PC-9 (cell line): ENCODE measurements at regions not wholly inside any gene's neighbourhood (a gene's known extent, or its start where the extent isn't known, plus 50 kb on each side); places are given as distances from the start of the nearest gene placed in this dataset.

Experiments used
- BruUV-seq: library from RNA; stranded (reverse); fragments of 400-500 nt; replicated peaks from 2 replicates; lab custom pipeline; 2021; lab: Mats Ljungman, UMichigan
- CTCF ChIA-PET: fragments of 300-600 bp; sonication (Branson Sonifier 250); formaldehyde crosslinking; loops from one replicate; lab custom pipeline; 2022; ENCODE audit warnings: antibody characterized with exemption; lab: Charles Lee
- POLR2A ChIA-PET: fragments of 300-600 bp; sonication (Branson Sonifier 250); formaldehyde crosslinking; loops from one replicate; lab custom pipeline; 2022; ENCODE audit warnings: antibody characterized with exemption; ENCODE audit not compliant: unreplicated experiment; lab: Charles Lee
- DNase-seq, 2 experiments: peaks; one replicate each; pipeline versions ENCODE4 v3.0.0 to v3.0.0-alpha.2; 2015 to 2022; ENCODE audit warnings: mixed read lengths in 1 of 2
- H2AFZ ChIP-seq: fragments of 200-600 bp; sonication (generic); 2 replicates; pipeline ENCODE4 v1.8.1; 2017; ENCODE audit warnings: antibody characterized with exemption
- H3F3A ChIP-seq: fragments of 200-600 bp; sonication (generic); 2 replicates; pipeline ENCODE4 v1.8.1; 2017; ENCODE audit warnings: antibody characterized with exemption, mild to moderate bottlenecking, low read depth; ENCODE audit not compliant: insufficient read depth
- H3K27ac ChIP-seq: fragments of 200-600 bp; sonication (generic); 2 replicates; pipeline ENCODE4 v1.6.1; 2016; ENCODE audit warnings: mixed run types
- H3K27me3 ChIP-seq: fragments of 200-600 bp; sonication (generic); 2 replicates; pipeline ENCODE4 v1.6.1; 2016; ENCODE audit warnings: low read depth, mixed run types; ENCODE audit not compliant: insufficient read depth
- H3K36me3 ChIP-seq: fragments of 200-600 bp; sonication (generic); 2 replicates; pipeline ENCODE4 v1.6.1; 2016; ENCODE audit warnings: low read depth, mixed run types
- H3K4me1 ChIP-seq: fragments of 200-600 bp; sonication (generic); replicated peaks from 2 replicates; pipeline ENCODE4 v1.6.1; 2016; ENCODE audit warnings: mixed run types; ENCODE audit not compliant: insufficient read depth
- H3K4me2 ChIP-seq: fragments of 200-600 bp; sonication (generic); 2 replicates; pipeline ENCODE4 v1.6.1; 2017; ENCODE audit warnings: mixed run types
- H3K4me3 ChIP-seq: fragments of 200-600 bp; sonication (generic); 2 replicates; pipeline ENCODE4 v1.6.1; 2016; ENCODE audit warnings: mixed run types
- H3K79me2 ChIP-seq: fragments of 200-600 bp; sonication (generic); 2 replicates; pipeline ENCODE4 v1.6.1; 2017; ENCODE audit warnings: low read depth, mixed run types
- H3K9me2 ChIP-seq: fragments of 200-600 bp; sonication (generic); 2 replicates; pipeline ENCODE4 v1.8.1; 2017; ENCODE audit warnings: mild to moderate bottlenecking; ENCODE audit not compliant: insufficient read depth
- H3K9me3 ChIP-seq: fragments of 200-600 bp; sonication (generic); 2 replicates; pipeline ENCODE4 v1.8.1; 2016; ENCODE audit warnings: low read depth; ENCODE audit not compliant: insufficient read depth
- H4K20me1 ChIP-seq: fragments of 200-600 bp; sonication (generic); 2 replicates; pipeline ENCODE4 v1.8.1; 2017; ENCODE audit not compliant: insufficient read depth
- CTCF ChIP-seq: fragments of 200-600 bp; sonication (generic); conservative IDR thresholded peaks from 2 replicates; pipeline ENCODE4 v1.6.1; 2017; ENCODE audit warnings: mixed run types, antibody characterized with exemption, mild to moderate bottlenecking, moderate library complexity
- EZH2 ChIP-seq: fragments of 200-600 bp; sonication (generic); IDR thresholded peaks from 2 replicates; pipeline ENCODE4 v1.8.0; 2017; ENCODE audit warnings: antibody characterized with exemption, low read depth
- intact Hi-C: fragments of 100-400 bp; cut with micrococcal nuclease; formaldehyde crosslinking; loops from one replicate; pipeline ENCODE4 v1.10.0; 2022; ENCODE audit not compliant: unreplicated experiment

GRCh38 chr7:35581605-35582210 is 113.2 kb downstream of the HERPUD2 start:
- no peaks in the 10 kb centered on the region for H3K9me3 ChIP-seq
- H3K79me2 ChIP-seq: no peaks in the 10 kb centered on the region
- no peaks in the 10 kb centered on the region for H3K4me1 ChIP-seq
- H3K36me3 ChIP-seq: no peaks in the 10 kb centered on the region
- no peaks in the 10 kb centered on the region for H3K27me3 ChIP-seq
- intact Hi-C loops: no loop called here
- no peaks in the 10 kb centered on the region for H3F3A ChIP-seq
- no peak overlapping the region for H3K27ac ChIP-seq
- ChIA-PET CTCF (no interaction called here), POLR2A (no interaction called here)
- no peak overlapping the region for H3K4me3 ChIP-seq
- H3K9me2 ChIP-seq: no peaks in the 10 kb centered on the region
- H3K4me2 ChIP-seq: no peak overlapping the region
- no TSS peak for BruUV-seq
- H4K20me1 ChIP-seq: no peaks in the 10 kb centered on the region
- DNase-seq: no peak
- TF ChIP-seq CTCF: no peak
- TF ChIP-seq EZH2: no peak
- no peak overlapping the region for H2AFZ ChIP-seq

- no peak overlapping the region for H2AFZ ChIP-seq
- no peaks in the 10 kb centered on the region for H3K9me3 ChIP-seq
- no peak for DNase-seq
- no peaks in the 10 kb centered on the region for H4K20me1 ChIP-seq
- TF ChIP-seq CTCF: no peak
- no peak for TF ChIP-seq EZH2
- H3K9me2 ChIP-seq: no peaks in the 10 kb centered on the region
- CTCF ChIA-PET: no interaction called here
- no peaks in the 10 kb centered on the region for H3K79me2 ChIP-seq
- POLR2A ChIA-PET: no interaction called here
- no peak overlapping the region for H3K27ac ChIP-seq
- intact Hi-C loops: no loop called here
- no TSS peak for BruUV-seq
- H3K4me1 ChIP-seq: no peaks in the 10 kb centered on the region
- H3K36me3 ChIP-seq: no peaks in the 10 kb centered on the region
- H3K4me3 ChIP-seq: no peak overlapping the region
- H3K4me2 ChIP-seq: no peak overlapping the region
- H3F3A ChIP-seq: no peaks in the 10 kb centered on the region
- peaks cover 4% of the 10 kb centered on the region; the same call in 1 of the 2 replicates for H3K27me3 ChIP-seq
Measured at GRCh38 chr7:35576031-35576573, 118.8 kb downstream of the HERPUD2 start.

GRCh38 chr7:35571611-35572240 is 123.2 kb downstream of the HERPUD2 start:
- POLR2A ChIA-PET: interaction anchor here (0.6 kb wide), 1 partner anchor 133 kb away, joined by 7 read pairs; no protein-coding TSS in a partner anchor
- intact Hi-C loops: no loop called here

More at GRCh38 chr7:35571611-35572240, 123.2 kb downstream of the HERPUD2 start:
- CTCF ChIA-PET: interaction anchor here (0.7 kb wide), 1 partner anchor 12 kb away, joined by 5 read pairs; no protein-coding TSS in a partner anchor
- TF ChIP-seq CTCF: no peak
- H3K36me3 ChIP-seq: no peaks in the 10 kb centered on the region
- no peak overlapping the region for H2AFZ ChIP-seq
- no peak for DNase-seq
- H3K27ac ChIP-seq: no peak overlapping the region
- no peak overlapping the region for H3K4me2 ChIP-seq
- no peaks in the 10 kb centered on the region for H3K9me2 ChIP-seq
- no peak overlapping the region for H3K4me3 ChIP-seq
- H4K20me1 ChIP-seq: no peaks in the 10 kb centered on the region
- H3F3A ChIP-seq: no peaks in the 10 kb centered on the region
- peaks cover 32% of the 10 kb centered on the region for H3K27me3 ChIP-seq
- BruUV-seq: no TSS peak
- H3K9me3 ChIP-seq: no peaks in the 10 kb centered on the region
- H3K79me2 ChIP-seq: no peaks in the 10 kb centered on the region
- no peaks in the 10 kb centered on the region for H3K4me1 ChIP-seq
